ENCODE measurements at regions not wholly inside any gene's neighbourhood (a gene's known extent, or its start where the extent isn't known, plus 50 kb on each side); places are given as distances from the start of the nearest gene placed in this dataset.
"Not testable (repeated sequence)": the region's sequence is repeated elsewhere in the genome, so short reads cannot be mapped to it uniquely, and the experiment has no call there.

- H2AK5ac ChIP-seq (ENCODE audit: low read depth, low read length); H3K14ac ChIP-seq (replicated peaks; ENCODE audit: low read depth, low read length); H2AFZ ChIP-seq (replicated peaks; ENCODE audit: low read length, poor library complexity); H3K4me1 ChIP-seq (ENCODE audit: control insufficient read depth, insufficient read depth, low read length); CTCF ChIA-PET; intact Hi-C loops (cut with micrococcal nuclease); H3K4me2 ChIP-seq (ENCODE audit: low read depth, low read length); H2AK9ac ChIP-seq (replicated peaks; ENCODE audit: low read depth, low read length, poor library complexity); H3K36me3 ChIP-seq (ENCODE audit: control insufficient read depth, insufficient read depth, low read length); ATAC-seq (ENCODE audit: low read depth); dilution Hi-C loops (cut with HindIII; ENCODE audit: low sequenced_read_pairs, unreplicated experiment); BruUV-seq (replicated peaks); H2BK120ac ChIP-seq (ENCODE audit: low read depth, low read length); H3K27me3 ChIP-seq (ENCODE audit: control insufficient read depth, insufficient read depth, low read length); in situ Hi-C loops (cut with MboI; ENCODE audit: low sequenced_read_pairs); H3K9ac ChIP-seq (ENCODE audit: low read depth, low read length); H3K56ac ChIP-seq (ENCODE audit: extremely low read depth, insufficient read depth, low read length); H3K9me3 ChIP-seq (ENCODE audit: control insufficient read depth, insufficient read depth, low read length); DNase-seq; H2BK15ac ChIP-seq (ENCODE audit: low read depth, low read length); H2BK5ac ChIP-seq (ENCODE audit: low read depth, low read length, poor library complexity, severe bottlenecking); H3K4ac ChIP-seq (ENCODE audit: low read depth, low read length); H3K9me1 ChIP-seq (ENCODE audit: insufficient read depth, low read length); POLR2A ChIA-PET (ENCODE audit: unreplicated experiment); H3K18ac ChIP-seq (ENCODE audit: low read depth, low read length); H3K79me1 ChIP-seq (ENCODE audit: low read depth in 1 of 2, low read length in 2 of 2); H4K8ac ChIP-seq (ENCODE audit: low read depth in 2 of 2, low read length in 2 of 2); H3K27ac ChIP-seq (ENCODE audit: insufficient read depth, low read length); H2BK20ac ChIP-seq (ENCODE audit: low read depth, low read length); H4K5ac ChIP-seq (ENCODE audit: low read depth, low read length); H4K20me1 ChIP-seq (ENCODE audit: insufficient read depth, low read length); H3K4me3 ChIP-seq (ENCODE audit: insufficient read depth, low read depth, low read length); H4K91ac ChIP-seq (ENCODE audit: insufficient read depth, low read depth, low read length); H3K23ac ChIP-seq (ENCODE audit: low read depth, low read length): not testable (repeated sequence)
- no CpG with 5 or more reads among the region's 5 CpGs for WGBS, 2 experiments (ENCODE audit: extremely low coverage in 2 of 2, insufficient read length in 1 of 2)
These were observed 341.8 kb upstream of the ANKRD20A1 start for GRCh38 chr9:67516938-67517337.

GRCh38 chr9:67514587-67514986 is 344.1 kb upstream of the ANKRD20A1 start:
- H2AFZ ChIP-seq (replicated peaks; ENCODE audit: low read length, poor library complexity); H2AK5ac ChIP-seq (ENCODE audit: low read depth, low read length); H3K23ac ChIP-seq (ENCODE audit: low read depth, low read length); H3K4me1 ChIP-seq (ENCODE audit: control insufficient read depth, insufficient read depth, low read length); intact Hi-C loops (cut with micrococcal nuclease); H4K8ac ChIP-seq (ENCODE audit: low read depth in 2 of 2, low read length in 2 of 2); H3K4ac ChIP-seq (ENCODE audit: low read depth, low read length); H2BK15ac ChIP-seq (ENCODE audit: low read depth, low read length); H3K36me3 ChIP-seq (ENCODE audit: control insufficient read depth, insufficient read depth, low read length); H2BK5ac ChIP-seq (ENCODE audit: low read depth, low read length, poor library complexity, severe bottlenecking); H3K9me3 ChIP-seq (ENCODE audit: control insufficient read depth, insufficient read depth, low read length); H3K27me3 ChIP-seq (ENCODE audit: control insufficient read depth, insufficient read depth, low read length); H3K79me1 ChIP-seq (ENCODE audit: low read depth in 1 of 2, low read length in 2 of 2); H3K18ac ChIP-seq (ENCODE audit: low read depth, low read length); H3K9me1 ChIP-seq (ENCODE audit: insufficient read depth, low read length); DNase-seq; H3K9ac ChIP-seq (ENCODE audit: low read depth, low read length); CTCF ChIA-PET; BruUV-seq (replicated peaks); ATAC-seq (ENCODE audit: low read depth); H2BK120ac ChIP-seq (ENCODE audit: low read depth, low read length); H3K4me3 ChIP-seq (ENCODE audit: insufficient read depth, low read depth, low read length); H3K56ac ChIP-seq (ENCODE audit: extremely low read depth, insufficient read depth, low read length); H2AK9ac ChIP-seq (replicated peaks; ENCODE audit: low read depth, low read length, poor library complexity); dilution Hi-C loops (cut with HindIII; ENCODE audit: low sequenced_read_pairs, unreplicated experiment); H2BK20ac ChIP-seq (ENCODE audit: low read depth, low read length); H4K5ac ChIP-seq (ENCODE audit: low read depth, low read length); H3K27ac ChIP-seq (ENCODE audit: insufficient read depth, low read length); H4K20me1 ChIP-seq (ENCODE audit: insufficient read depth, low read length); in situ Hi-C loops (cut with MboI; ENCODE audit: low sequenced_read_pairs); H3K4me2 ChIP-seq (ENCODE audit: low read depth, low read length); POLR2A ChIA-PET (ENCODE audit: unreplicated experiment); H4K91ac ChIP-seq (ENCODE audit: insufficient read depth, low read depth, low read length); H3K14ac ChIP-seq (replicated peaks; ENCODE audit: low read depth, low read length): not testable (repeated sequence)
- WGBS, 2 experiments (ENCODE audit: extremely low coverage in 2 of 2, insufficient read length in 1 of 2): no CpG with 5 or more reads among the region's 10 CpGs
